ENCODE measurements at regions not wholly inside any gene's neighbourhood (a gene's known extent, or its start where the extent isn't known, plus 50 kb on each side); places are given as distances from the start of the nearest gene placed in this dataset.

DNA sequence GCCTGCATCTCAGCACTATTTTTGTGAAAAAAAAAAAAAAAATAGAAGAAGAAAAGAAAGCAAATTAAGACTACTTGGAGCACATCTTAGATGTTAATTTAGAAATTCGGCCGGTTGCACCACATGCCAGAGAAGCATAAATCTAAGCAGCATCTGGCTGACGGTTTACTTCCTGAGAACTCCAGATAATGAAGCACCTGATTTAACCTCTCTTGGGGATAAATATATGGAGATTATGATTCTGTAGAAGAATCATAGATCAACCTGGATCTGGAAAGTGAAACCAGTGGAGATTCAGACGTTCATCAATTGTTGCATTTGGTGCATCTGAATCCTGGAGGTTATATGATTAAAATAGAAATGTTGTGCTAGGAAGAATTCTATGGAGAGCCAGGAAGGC, 102.1 kb upstream of the SH3BP4 start:
- DNase-seq (ENCODE audit: extremely low read depth, low read depth) = no peak
- TF ChIP-seq, protein P1, sequence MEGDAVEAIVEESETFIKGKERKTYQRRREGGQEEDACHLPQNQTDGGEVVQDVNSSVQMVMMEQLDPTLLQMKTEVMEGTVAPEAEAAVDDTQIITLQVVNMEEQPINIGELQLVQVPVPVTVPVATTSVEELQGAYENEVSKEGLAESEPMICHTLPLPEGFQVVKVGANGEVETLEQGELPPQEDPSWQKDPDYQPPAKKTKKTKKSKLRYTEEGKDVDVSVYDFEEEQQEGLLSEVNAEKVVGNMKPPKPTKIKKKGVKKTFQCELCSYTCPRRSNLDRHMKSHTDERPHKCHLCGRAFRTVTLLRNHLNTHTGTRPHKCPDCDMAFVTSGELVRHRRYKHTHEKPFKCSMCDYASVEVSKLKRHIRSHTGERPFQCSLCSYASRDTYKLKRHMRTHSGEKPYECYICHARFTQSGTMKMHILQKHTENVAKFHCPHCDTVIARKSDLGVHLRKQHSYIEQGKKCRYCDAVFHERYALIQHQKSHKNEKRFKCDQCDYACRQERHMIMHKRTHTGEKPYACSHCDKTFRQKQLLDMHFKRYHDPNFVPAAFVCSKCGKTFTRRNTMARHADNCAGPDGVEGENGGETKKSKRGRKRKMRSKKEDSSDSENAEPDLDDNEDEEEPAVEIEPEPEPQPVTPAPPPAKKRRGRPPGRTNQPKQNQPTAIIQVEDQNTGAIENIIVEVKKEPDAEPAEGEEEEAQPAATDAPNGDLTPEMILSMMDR (IDR thresholded peaks at IDR 0.05; ENCODE audit: low read depth, low read length) = no peak

DNA sequence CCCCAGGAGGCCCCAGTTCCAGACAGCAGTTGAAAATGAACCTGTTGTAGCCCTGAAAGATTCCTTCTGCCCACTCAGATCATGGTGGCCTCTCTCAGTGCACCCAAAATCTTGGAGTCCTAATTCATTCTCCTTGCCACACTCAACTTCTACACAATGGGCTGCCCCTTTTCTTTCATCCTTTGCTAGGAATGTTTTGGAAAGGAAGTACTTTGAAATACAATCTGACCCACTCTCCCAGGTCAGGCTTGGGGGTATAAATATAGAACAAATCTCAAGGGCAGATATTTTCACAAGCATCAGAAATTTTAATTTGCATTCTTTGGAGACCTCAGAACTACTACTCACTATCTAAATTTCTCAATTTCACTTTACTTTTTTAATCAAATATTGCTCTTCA, 103.2 kb upstream of the SH3BP4 start:
- TF ChIP-seq, protein P1 (IDR thresholded peaks at IDR 0.05; ENCODE audit: low read depth, low read length) = no peak
- no peak for DNase-seq (ENCODE audit: extremely low read depth, low read depth)

DNA sequence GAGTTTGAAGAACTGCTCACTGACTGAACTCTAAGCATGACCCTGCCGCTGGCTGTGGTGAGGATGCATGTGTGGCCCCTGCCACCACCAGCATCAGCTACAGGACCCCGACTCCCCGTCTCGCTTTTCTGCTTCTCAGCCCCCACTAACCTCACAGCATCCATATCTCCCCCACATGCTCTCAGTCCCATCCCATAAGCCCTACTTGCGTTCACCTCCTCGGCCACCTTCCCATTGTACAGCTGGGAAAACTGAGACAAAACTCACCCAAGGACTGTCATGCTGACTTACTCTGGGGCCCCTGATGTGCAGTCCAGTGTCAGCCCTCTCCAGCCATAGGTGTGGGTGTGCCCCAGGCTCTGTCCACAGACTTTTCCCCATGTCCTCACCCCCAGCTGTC, 104.2 kb upstream of the SH3BP4 start:
- DNase-seq (ENCODE audit: extremely low read depth, low read depth) = no peak
- TF ChIP-seq, protein P1 (IDR thresholded peaks at IDR 0.05; ENCODE audit: low read depth, low read length) = no peak

DNA sequence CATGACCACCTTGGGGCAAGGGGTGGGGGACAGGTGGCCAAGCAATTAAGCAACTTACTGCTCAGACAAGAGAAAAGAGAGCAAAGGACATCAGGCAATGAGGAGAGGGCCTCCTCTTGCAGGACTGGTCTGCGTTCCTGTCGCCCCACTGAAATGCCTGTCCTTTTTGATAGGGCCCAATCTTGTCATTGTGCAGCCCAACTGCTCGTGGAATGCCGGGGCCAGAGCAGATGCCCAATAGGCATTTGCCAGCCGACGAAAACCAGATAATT, 104.5 kb upstream of the SH3BP4 start:
- TF ChIP-seq, protein P1 (IDR thresholded peaks at IDR 0.05; ENCODE audit: low read depth, low read length) = no peak

DNA sequence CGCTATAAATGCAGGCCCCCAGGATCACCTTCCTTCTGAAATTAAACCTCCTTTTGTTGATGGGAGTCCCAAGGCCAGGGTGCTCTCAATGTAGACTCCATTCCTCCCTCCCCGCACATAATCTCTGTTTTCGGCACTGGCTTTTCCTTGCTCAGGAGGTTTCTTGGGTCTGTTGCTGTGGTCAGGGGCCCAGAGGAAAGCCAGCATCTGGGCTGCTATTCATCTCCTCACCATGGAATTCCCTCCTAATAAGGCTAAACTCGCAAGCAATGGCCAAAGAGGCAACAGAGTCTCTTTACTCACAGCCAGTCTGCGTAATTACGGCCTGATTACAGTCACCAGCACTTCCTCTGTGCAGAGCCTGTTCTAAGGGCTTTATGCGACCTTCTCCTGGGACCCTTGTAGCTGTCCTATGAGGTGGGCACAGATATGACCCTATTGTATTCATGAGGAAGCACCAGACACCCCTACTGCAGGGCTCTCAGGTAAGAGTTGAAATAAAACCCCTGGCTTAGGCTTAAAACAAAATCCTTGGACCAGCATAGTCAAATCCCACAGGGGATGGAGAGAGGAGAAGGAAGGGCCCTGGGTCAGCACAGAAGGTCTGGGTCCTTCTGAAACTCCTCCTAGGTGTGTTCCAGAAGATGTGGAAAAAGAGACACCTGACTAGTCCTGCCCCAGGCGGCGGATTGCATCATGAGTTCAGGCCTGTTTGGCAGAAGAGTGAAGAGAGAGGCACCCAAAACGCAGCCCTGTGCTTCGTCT, 105.0 kb upstream of the SH3BP4 start:
- TF ChIP-seq, protein P1 (IDR thresholded peaks at IDR 0.05; ENCODE audit: low read depth, low read length) = no peak
- DNase-seq (ENCODE audit: extremely low read depth, low read depth) = no peak

More for the DNA sequence above, 104.5 kb upstream of the SH3BP4 start:
- no peak for DNase-seq (ENCODE audit: extremely low read depth, low read depth)

DNA sequence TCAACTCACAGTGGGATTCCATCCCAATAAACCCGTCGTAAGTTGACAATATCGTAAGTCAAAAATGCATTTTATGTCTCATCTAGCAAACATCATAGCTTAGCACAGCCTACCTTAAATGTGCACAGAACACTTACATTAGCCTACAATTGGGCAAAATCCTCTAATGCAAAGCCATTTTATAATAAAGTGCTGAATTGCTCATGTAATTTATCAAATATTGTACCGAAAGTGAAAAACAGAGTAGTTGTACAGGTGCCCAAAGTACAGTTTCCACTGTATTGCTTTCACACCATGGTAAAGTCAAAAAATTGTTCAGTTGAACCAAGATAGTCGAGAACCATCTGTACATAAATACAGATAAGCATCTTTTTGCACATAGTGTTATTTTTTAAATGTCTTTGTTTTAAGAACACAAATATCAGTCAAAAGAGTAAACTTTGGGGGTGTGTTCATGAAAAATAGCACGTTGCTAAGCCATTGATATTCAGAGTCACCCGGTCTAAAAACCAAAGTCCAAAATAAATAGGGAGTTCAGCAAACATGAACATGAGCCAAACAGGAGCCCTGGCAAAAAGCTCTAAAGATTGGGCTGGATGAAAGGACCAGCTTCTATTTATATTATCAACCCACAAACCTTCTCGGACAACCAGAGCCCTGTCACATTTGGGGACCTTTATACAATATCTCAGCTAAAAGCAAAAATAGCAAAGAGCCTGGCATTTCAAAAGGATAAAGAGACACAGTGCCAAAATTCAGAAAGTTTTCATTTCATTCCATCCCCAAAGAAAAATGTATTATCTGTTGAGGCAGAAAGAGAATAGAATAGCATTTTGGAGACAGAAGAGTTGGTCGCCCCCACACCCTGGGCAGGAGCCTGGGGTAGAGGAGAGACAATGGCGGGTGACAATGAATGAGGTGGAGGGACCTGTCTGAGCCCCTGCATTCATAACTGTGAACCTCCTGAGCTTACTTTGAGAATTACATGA, 105.9 kb upstream of the SH3BP4 start:
- TF ChIP-seq, protein P1 (IDR thresholded peaks at IDR 0.05; ENCODE audit: low read depth, low read length) = no peak
- no peak for DNase-seq (ENCODE audit: extremely low read depth, low read depth)

DNA sequence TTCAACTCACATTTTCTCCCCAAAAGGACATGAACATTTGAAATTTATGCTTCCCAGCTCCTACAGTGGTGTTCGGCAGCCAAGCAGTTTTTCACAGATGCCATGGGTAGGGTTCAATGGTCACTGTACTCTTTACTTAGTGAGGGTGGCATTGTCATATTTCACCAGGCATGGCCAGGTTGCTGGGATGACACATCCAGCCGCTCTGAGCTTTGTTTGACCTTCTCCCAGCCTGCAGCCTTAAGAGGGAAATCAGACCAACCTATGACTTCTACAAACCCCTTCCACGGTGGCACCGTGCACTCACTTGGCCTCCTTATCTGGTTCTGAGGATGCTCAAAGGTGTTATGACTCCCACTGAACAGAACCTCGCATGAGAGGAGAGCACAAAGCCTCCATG, 108.4 kb upstream of the SH3BP4 start:
- no peak for DNase-seq (ENCODE audit: extremely low read depth, low read depth)
- TF ChIP-seq, protein P1 (IDR thresholded peaks at IDR 0.05; ENCODE audit: low read depth, low read length) = no peak
